ENCODE measurements at regions not wholly inside any gene's neighbourhood (a gene's known extent, or its start where the extent isn't known, plus 50 kb on each side); places are given as distances from the start of the nearest gene placed in this dataset.

DNA sequence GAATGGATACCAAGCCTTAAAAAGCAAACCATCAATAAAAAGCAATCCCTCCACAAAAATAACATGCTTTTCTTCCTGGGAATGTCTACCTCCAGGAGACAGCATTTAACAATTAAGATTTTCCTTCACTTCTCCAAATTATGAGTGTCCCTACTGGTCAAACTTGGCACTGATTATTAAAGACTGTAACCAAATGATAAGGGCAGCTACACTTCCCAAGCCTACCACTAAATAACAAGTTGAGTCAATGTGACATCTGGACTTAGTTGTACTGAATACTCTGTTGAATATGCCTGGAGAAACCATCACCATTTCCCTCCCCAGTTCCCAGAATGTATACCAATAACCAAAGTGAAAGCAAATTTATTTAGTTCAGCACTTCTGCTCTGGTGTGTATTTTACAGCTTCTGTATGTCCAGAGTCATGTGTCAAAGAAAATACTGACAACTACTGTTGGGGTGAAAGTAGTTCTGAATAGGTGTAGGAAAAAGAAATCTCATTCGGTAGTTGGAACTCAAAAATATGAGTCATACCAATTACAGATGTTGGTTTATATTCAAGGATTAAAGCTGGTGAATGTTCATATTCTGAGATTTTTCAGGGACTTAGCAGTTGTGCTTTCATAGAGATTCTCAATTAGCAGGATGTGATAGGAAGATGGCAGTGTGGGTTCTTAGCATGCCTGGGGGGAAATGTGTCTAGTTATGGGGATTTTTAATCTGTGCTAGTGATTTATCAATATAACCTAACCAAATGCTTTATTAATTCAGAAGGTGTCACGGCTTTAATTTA is 1291.6 kb upstream of the GYPC start:
- 72 to 86% methylated on average over 2 of the region's 2 CpGs for WGBS, 2 donors

GRCh38 chr2:125364984-125365265 is 1291.0 kb upstream of the GYPC start:
- Histone ChIP-seq H3K9me3 (no peaks in the 10 kb centered on the region), H3K27ac (no peak overlapping the region), H3K4me3 (replicated peaks in 1 of 3) (no peak overlapping the region), H3K36me3 (no peaks in the 10 kb centered on the region), H3K27me3 (no peaks in the 10 kb centered on the region), H3K4me1 (no peaks in the 10 kb centered on the region)
- no peak for DNase-seq
- 86 to 88% methylated on average over 1 of the region's 1 CpG for WGBS, 2 donors
- no peak for TF ChIP-seq POLR2A (IDR thresholded peaks at IDR 0.05)
- TF ChIP-seq, protein P1, sequence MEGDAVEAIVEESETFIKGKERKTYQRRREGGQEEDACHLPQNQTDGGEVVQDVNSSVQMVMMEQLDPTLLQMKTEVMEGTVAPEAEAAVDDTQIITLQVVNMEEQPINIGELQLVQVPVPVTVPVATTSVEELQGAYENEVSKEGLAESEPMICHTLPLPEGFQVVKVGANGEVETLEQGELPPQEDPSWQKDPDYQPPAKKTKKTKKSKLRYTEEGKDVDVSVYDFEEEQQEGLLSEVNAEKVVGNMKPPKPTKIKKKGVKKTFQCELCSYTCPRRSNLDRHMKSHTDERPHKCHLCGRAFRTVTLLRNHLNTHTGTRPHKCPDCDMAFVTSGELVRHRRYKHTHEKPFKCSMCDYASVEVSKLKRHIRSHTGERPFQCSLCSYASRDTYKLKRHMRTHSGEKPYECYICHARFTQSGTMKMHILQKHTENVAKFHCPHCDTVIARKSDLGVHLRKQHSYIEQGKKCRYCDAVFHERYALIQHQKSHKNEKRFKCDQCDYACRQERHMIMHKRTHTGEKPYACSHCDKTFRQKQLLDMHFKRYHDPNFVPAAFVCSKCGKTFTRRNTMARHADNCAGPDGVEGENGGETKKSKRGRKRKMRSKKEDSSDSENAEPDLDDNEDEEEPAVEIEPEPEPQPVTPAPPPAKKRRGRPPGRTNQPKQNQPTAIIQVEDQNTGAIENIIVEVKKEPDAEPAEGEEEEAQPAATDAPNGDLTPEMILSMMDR (IDR thresholded peaks at IDR 0.05) = no peak
- intact Hi-C loops (cut with DNase I) = no loop called here

More for the DNA sequence above, 1291.6 kb upstream of the GYPC start:
- Histone ChIP-seq H3K9me3 (no peaks in the 10 kb centered on the region), H3K4me1 (no peaks in the 10 kb centered on the region), H3K36me3 (no peaks in the 10 kb centered on the region), H3K4me3 (replicated peaks in 1 of 3) (no peak overlapping the region), H3K27me3 (no peaks in the 10 kb centered on the region), H3K27ac (no peak overlapping the region)
- intact Hi-C loops (cut with DNase I) = no loop called here
- TF ChIP-seq POLR2A (IDR thresholded peaks at IDR 0.05) = no peak
- TF ChIP-seq, protein P1 (IDR thresholded peaks at IDR 0.05) = no peak
- no peak for DNase-seq

DNA sequence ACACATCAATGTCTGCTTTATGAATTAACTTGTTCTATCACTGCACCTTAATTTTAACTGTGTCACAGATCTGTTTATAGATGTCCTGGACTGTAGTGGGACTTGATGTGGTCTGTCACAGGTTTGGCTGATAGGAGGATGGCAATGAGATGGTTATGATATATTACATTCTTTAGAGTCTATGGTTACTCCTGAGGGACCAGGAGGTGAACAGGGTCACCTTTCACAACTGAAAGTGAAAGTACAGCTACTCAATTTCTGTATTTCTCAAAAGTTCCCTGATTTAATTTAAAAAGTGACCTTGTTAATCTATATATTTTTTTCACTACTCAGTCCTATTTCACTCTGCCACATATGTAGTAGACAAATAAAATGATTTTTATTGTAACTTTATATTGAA is 1284.1 kb upstream of the GYPC start:
- no peaks in the 10 kb centered on the region for H3K4me1 ChIP-seq
- no peaks in the 10 kb centered on the region for H3K36me3 ChIP-seq
- H3K27ac ChIP-seq = no peak overlapping the region
- no peak for DNase-seq
- intact Hi-C loops (cut with DNase I) = no loop called here
- TF ChIP-seq, protein P1 (IDR thresholded peaks at IDR 0.05) = no peak
- TF ChIP-seq POLR2A (IDR thresholded peaks at IDR 0.05) = no peak
- no peaks in the 10 kb centered on the region for H3K27me3 ChIP-seq
- H3K4me3 ChIP-seq (replicated peaks in 1 of 3) = no peak overlapping the region
- H3K9me3 ChIP-seq = no peaks in the 10 kb centered on the region

DNA sequence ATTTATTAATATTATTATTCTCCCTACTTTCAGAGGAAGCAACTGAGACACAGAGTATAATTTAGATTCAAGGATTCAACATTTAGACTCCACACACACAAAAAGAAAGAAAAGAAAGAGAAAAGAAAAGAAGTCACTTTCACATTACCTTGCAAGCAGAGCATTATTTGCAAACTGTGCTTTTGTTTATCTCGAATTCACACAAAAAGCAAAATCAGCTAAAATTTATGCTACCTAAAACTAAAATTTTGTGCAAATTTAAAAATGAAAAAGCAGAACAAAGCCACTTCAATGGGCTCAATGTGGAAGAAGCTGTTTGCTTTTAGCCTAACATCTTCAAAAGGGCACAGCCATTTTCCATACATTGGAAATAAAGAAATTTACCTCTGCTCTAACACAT is 1282.7 kb upstream of the GYPC start:
- Histone ChIP-seq H3K27ac (no peak overlapping the region), H3K27me3 (no peaks in the 10 kb centered on the region), H3K4me3 (replicated peaks in 1 of 3) (no peak overlapping the region), H3K36me3 (no peaks in the 10 kb centered on the region), H3K4me1 (no peaks in the 10 kb centered on the region), H3K9me3 (no peaks in the 10 kb centered on the region)
- DNase-seq = no peak
- intact Hi-C loops (cut with DNase I) = no loop called here
- 68 to 79% methylated on average over 1 of the region's 1 CpG for WGBS, 2 donors
- no peak for TF ChIP-seq POLR2A (IDR thresholded peaks at IDR 0.05)
- TF ChIP-seq, protein P1 (IDR thresholded peaks at IDR 0.05) = no peak

DNA sequence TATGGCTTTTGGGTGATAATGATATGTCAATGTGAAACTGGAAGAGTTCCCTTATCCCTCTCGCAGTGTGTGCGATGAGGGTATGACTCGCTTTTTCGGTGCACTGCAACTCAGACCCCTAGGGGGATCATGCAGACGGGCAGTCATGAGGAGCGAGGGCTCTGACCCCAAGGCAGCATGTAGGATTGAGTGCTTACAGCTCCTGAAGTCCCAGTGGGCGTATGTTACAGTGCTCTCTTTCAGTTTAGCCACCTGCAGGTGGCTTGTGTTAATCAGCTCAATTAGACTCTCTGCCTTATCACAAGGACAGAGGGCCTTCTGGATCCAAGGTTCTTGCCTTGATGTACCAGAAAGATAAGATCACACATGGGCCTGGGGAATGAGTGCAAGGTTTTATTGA is 1269.9 kb upstream of the GYPC start:
- intact Hi-C loops (cut with DNase I) = no loop called here
- WGBS, 2 donors = 71 to 74% methylated on average over 7 of the region's 7 CpGs
- DNase-seq = no peak

More for the DNA sequence above, 1269.9 kb upstream of the GYPC start:
- no peak overlapping the region for H3K27ac ChIP-seq
- H3K27me3 ChIP-seq = no peaks in the 10 kb centered on the region
- H3K36me3 ChIP-seq = no peaks in the 10 kb centered on the region
- H3K4me1 ChIP-seq = no peaks in the 10 kb centered on the region
- TF ChIP-seq POLR2A (IDR thresholded peaks at IDR 0.05) = no peak
- TF ChIP-seq, protein P1 (IDR thresholded peaks at IDR 0.05) = no peak
- no peak overlapping the region for H3K4me3 ChIP-seq (replicated peaks in 1 of 3)
- H3K9me3 ChIP-seq = no peaks in the 10 kb centered on the region
